Keratinocyte (primary cell): ENCODE measurements at regions not wholly inside any gene's neighbourhood (a gene's known extent, or its start where the extent isn't known, plus 50 kb on each side); places are given as distances from the start of the nearest gene placed in this dataset.

Experiments
- DNase-seq: peaks from one replicate; pipeline ENCODE4 v3.0.0-alpha.2; 2011; ENCODE audit warnings: low read depth, missing footprints, low spot score
- FAIRE-seq: peaks from 2 replicates; lab custom pipeline; 2011; peaks lifted over from hg19 to GRCh38; lab: Jason Lieb, UNC
- H2AFZ ChIP-seq: 2 replicates; pipeline ENCODE4 v1.6.0; 2012; ENCODE audit warnings: low read length, control low read depth, inconsistent platforms; ENCODE audit not compliant: control insufficient read depth
- H3K27ac ChIP-seq: 2 replicates; pipeline ENCODE4 v1.5.1; 2011; ENCODE audit warnings: low read length; ENCODE audit not compliant: control insufficient read depth, insufficient read depth
- H3K27me3 ChIP-seq: 3 replicates; pipeline ENCODE4 v1.6.0; 2011; ENCODE audit warnings: low read length; ENCODE audit not compliant: control insufficient read depth, insufficient read depth; ENCODE audit errors: extremely low read depth
- H3K36me3 ChIP-seq, 2 experiments: 2 replicates in 1 of 2; 3 replicates in 1 of 2; pipeline ENCODE4 v1.5.1; 2011; ENCODE audit warnings: low read length in 2 of 2, mild to moderate bottlenecking in 1 of 2; ENCODE audit not compliant: control insufficient read depth in 2 of 2, insufficient read depth in 2 of 2; ENCODE audit errors: extremely low read depth in 1 of 2
- H3K4me1 ChIP-seq: 3 replicates; pipeline ENCODE4 v1.5.1; 2011; ENCODE audit warnings: low read length; ENCODE audit not compliant: control insufficient read depth, insufficient read depth; ENCODE audit errors: extremely low read depth
- H3K4me2 ChIP-seq: 3 replicates; pipeline ENCODE4 v1.6.0; 2011; ENCODE audit warnings: low read depth, low read length; ENCODE audit not compliant: control insufficient read depth, insufficient read depth; ENCODE audit errors: extremely low read depth
- H3K4me3 ChIP-seq, 3 experiments: fragments of 200-600 bp in 1 of 3; sonication (generic) in 1 of 3; 2 replicates in 2 of 3; 3 replicates in 1 of 3; pipeline ENCODE4 v1.5.1; 2011 to 2016; ENCODE audit warnings: low read length in 3 of 3, mild to moderate bottlenecking in 3 of 3, control low read depth in 2 of 3, inconsistent platforms in 1 of 3, low read depth in 1 of 3, mixed read lengths in 1 of 3, mixed run types in 1 of 3, moderate library complexity in 1 of 3; ENCODE audit not compliant: control insufficient read depth in 2 of 3, insufficient read depth in 2 of 3; ENCODE audit errors: extremely low read depth in 1 of 3
- H3K79me2 ChIP-seq: 2 replicates; pipeline ENCODE4 v1.6.0; 2012; ENCODE audit warnings: low read length; ENCODE audit not compliant: control insufficient read depth, insufficient read depth
- H3K9ac ChIP-seq: 3 replicates; pipeline ENCODE4 v1.6.0; 2011; ENCODE audit warnings: low read length; ENCODE audit not compliant: control insufficient read depth, insufficient read depth; ENCODE audit errors: extremely low read depth
- H3K9me1 ChIP-seq: 3 replicates; pipeline ENCODE4 v1.6.0; 2011; ENCODE audit warnings: low read length; ENCODE audit not compliant: control insufficient read depth, insufficient read depth; ENCODE audit errors: extremely low read depth
- H3K9me3 ChIP-seq: 2 replicates; pipeline ENCODE4 v1.5.1; 2012; ENCODE audit warnings: low read depth, low read length; ENCODE audit not compliant: control insufficient read depth
- H4K20me1 ChIP-seq: 3 replicates; pipeline ENCODE4 v1.6.0; 2011; ENCODE audit warnings: low read length; ENCODE audit not compliant: control insufficient read depth, insufficient read depth; ENCODE audit errors: extremely low read depth
- CTCF ChIP-seq, 3 experiments: IDR thresholded peaks in 1 of 3; conservative IDR thresholded peaks in 1 of 3; optimal IDR thresholded peaks in 1 of 3; 2 replicates in 2 of 3; 3 replicates in 1 of 3; pipeline versions ENCODE3 to v1.5.1; 2011; ENCODE audit warnings: low read length in 3 of 3, mild to moderate bottlenecking in 3 of 3, moderate library complexity in 2 of 3, control low read depth in 1 of 3, inconsistent platforms in 1 of 3; ENCODE audit not compliant: insufficient read depth in 2 of 3; ENCODE audit errors: extremely low read depth in 1 of 3
- EZH2 ChIP-seq: IDR thresholded peaks from one replicate; pipeline ENCODE4 v1.6.1; 2012; ENCODE audit warnings: inconsistent platforms, mild to moderate bottlenecking, low read length, moderate library complexity
- dilution Hi-C: fragments of 300-500 bp; cut with MboI; formaldehyde crosslinking; loops from one replicate; pipeline ENCODE4 v1.7.0; 2020; ENCODE audit warnings: low sequenced_read_pairs; ENCODE audit not compliant: extremely low pct_ligation_motif_present

- Histone ChIP-seq H3K9ac (no peak overlapping the region), H2AFZ (no peak overlapping the region), H3K4me1 (no peaks in the 10 kb centered on the region), H3K36me3 (no peaks in the 10 kb centered on the region), H4K20me1 (no peaks in the 10 kb centered on the region), H3K27ac (no peak overlapping the region), H3K79me2 (no peaks in the 10 kb centered on the region), H3K4me3 (no peak overlapping the region), H3K9me1 (no peaks in the 10 kb centered on the region), H3K27me3 (no peaks in the 10 kb centered on the region), H3K4me2 (no peak overlapping the region), H3K9me3 (no peaks in the 10 kb centered on the region)
- FAIRE-seq (no peak), DNase-seq (no peak)
- dilution Hi-C loops = no loop called here
- TF ChIP-seq EZH2 (no peak), CTCF (optimal IDR thresholded peaks at IDR 0.05 in 1 of 3, IDR thresholded peaks at IDR 0.05 in 1 of 3, conservative IDR thresholded peaks at IDR 0.05 in 1 of 3; ENCODE audit: extremely low read depth in 1 of 3, insufficient read depth in 2 of 3, low read length in 3 of 3) (no peak)
Observed at GRCh38 chr3:5431811-5432378, 244.4 kb downstream of the EDEM1 start.

GRCh38 chr3:5437296-5437782 is 249.8 kb downstream of the EDEM1 start:
- TF ChIP-seq CTCF (optimal IDR thresholded peaks at IDR 0.05 in 1 of 3, IDR thresholded peaks at IDR 0.05 in 1 of 3, conservative IDR thresholded peaks at IDR 0.05 in 1 of 3; ENCODE audit: extremely low read depth in 1 of 3, insufficient read depth in 2 of 3, low read length in 3 of 3) (no peak), EZH2 (no peak)
- peaks cover 4% of the 10 kb centered on the region for H3K4me1 ChIP-seq
- H4K20me1 ChIP-seq = no peaks in the 10 kb centered on the region
- DNase-seq (no peak), FAIRE-seq (no peak)
- no peak overlapping the region for H3K4me3 ChIP-seq
- dilution Hi-C loops = no loop called here
- no peak overlapping the region for H3K4me2 ChIP-seq
- no peaks in the 10 kb centered on the region for H3K36me3 ChIP-seq
- no peaks in the 10 kb centered on the region for H3K9me3 ChIP-seq
- H2AFZ ChIP-seq = no peak overlapping the region
- no peak overlapping the region for H3K9ac ChIP-seq
- H3K27ac ChIP-seq = no peak overlapping the region
- no peaks in the 10 kb centered on the region for H3K79me2 ChIP-seq
- H3K9me1 ChIP-seq = no peaks in the 10 kb centered on the region
- no peaks in the 10 kb centered on the region for H3K27me3 ChIP-seq
